GM13977 (cell line): ENCODE measurements at regions not wholly inside any gene's neighbourhood (a gene's known extent, or its start where the extent isn't known, plus 50 kb on each side); places are given as distances from the start of the nearest gene placed in this dataset.

ENCODE experiments used
- DNase-seq: peaks from one replicate; pipeline ENCODE4 v3.0.0; 2012; ENCODE audit warnings: low spot score
- CTCF ChIP-seq: IDR thresholded peaks from 2 replicates; pipeline ENCODE4 v1.5.1; 2012; ENCODE audit warnings: mild to moderate bottlenecking, control low read depth; ENCODE audit not compliant: insufficient read depth; ENCODE audit errors: extremely low read depth, missing control alignments
- in situ Hi-C: fragments of 300-500 bp; cut with MboI; formaldehyde crosslinking; loops from one replicate; pipeline ENCODE4 v1.12.0; 2022; ENCODE audit warnings: low sequenced_read_pairs, low pct_unique_long_range_greater_than_20kb, mixed read lengths, inconsistent platforms; ENCODE audit not compliant: unreplicated experiment

GRCh38 chr14:96663076-96663475, 134.1 kb upstream of the VRK1 start:
- no peak for DNase-seq
- in situ Hi-C loops: no loop called here
- TF ChIP-seq CTCF: no peak

- in situ Hi-C loops: no loop called here
- no peak for DNase-seq
Observed at GRCh38 chr14:96663491-96664067, 133.6 kb upstream of the VRK1 start.

GRCh38 chr14:96666088-96666487, 131.1 kb upstream of the VRK1 start:
- DNase-seq: no peak
- no peak for TF ChIP-seq CTCF
- in situ Hi-C loops: no loop called here

More at GRCh38 chr14:96663491-96664067, 133.6 kb upstream of the VRK1 start:
- no peak for TF ChIP-seq CTCF

- DNase-seq: no peak
- no peak for TF ChIP-seq CTCF
- in situ Hi-C loops: no loop called here
Observed at GRCh38 chr14:96670391-96670790, 126.8 kb upstream of the VRK1 start.

- in situ Hi-C loops: no loop called here
- DNase-seq: no peak
- TF ChIP-seq CTCF: no peak
Observed at GRCh38 chr14:96671218-96671617, 126.0 kb upstream of the VRK1 start.

- in situ Hi-C loops: no loop called here
- DNase-seq: no peak
- no peak for TF ChIP-seq CTCF
Observed at GRCh38 chr14:96673706-96674105, 123.5 kb upstream of the VRK1 start.

GRCh38 chr14:96674121-96674520, 123.1 kb upstream of the VRK1 start:
- in situ Hi-C loops: no loop called here
- TF ChIP-seq CTCF: no peak
- DNase-seq: no peak
